ENCODE measurements at regions not wholly inside any gene's neighbourhood (a gene's known extent, or its start where the extent isn't known, plus 50 kb on each side); places are given as distances from the start of the nearest gene placed in this dataset.

DNA sequence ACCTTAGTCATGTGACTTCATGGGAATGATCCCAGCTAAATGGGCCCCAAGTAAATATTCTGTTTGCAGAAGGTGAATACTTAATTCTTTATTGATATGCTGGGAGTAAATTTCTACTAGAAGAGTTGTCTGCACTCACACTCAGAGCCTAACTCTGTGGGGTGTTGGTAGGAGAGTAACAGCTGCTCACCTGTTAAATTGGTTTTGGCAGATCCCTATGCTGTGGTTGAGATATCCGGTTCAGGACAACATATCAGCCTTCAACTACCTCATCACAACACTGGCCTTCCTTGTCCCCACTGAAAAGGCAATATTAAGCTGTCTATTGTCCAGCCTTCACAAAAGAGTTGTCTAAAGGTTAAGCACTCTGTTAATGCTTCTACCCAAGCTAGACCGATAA is 738.3 kb downstream of the INHBA start:
- WGBS, 2 donors = 81 to 92% methylated on average over 2 of the region's 2 CpGs
- TF ChIP-seq, protein P1, sequence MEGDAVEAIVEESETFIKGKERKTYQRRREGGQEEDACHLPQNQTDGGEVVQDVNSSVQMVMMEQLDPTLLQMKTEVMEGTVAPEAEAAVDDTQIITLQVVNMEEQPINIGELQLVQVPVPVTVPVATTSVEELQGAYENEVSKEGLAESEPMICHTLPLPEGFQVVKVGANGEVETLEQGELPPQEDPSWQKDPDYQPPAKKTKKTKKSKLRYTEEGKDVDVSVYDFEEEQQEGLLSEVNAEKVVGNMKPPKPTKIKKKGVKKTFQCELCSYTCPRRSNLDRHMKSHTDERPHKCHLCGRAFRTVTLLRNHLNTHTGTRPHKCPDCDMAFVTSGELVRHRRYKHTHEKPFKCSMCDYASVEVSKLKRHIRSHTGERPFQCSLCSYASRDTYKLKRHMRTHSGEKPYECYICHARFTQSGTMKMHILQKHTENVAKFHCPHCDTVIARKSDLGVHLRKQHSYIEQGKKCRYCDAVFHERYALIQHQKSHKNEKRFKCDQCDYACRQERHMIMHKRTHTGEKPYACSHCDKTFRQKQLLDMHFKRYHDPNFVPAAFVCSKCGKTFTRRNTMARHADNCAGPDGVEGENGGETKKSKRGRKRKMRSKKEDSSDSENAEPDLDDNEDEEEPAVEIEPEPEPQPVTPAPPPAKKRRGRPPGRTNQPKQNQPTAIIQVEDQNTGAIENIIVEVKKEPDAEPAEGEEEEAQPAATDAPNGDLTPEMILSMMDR (IDR thresholded peaks at IDR 0.05) = no peak
- no peak for TF ChIP-seq POLR2A (IDR thresholded peaks at IDR 0.05)
- Histone ChIP-seq H3K36me3 (ENCODE audit: low read depth, missing control alignments) (no peaks in the 10 kb centered on the region), H3K27ac (no peak overlapping the region), H3K27me3 (no peaks in the 10 kb centered on the region), H3K9me3 (no peaks in the 10 kb centered on the region), H3K4me1 (peaks cover 4% of the 10 kb centered on the region), H3K4me3 (no peak overlapping the region)
- no peak for DNase-seq
- intact Hi-C loops (cut with DNase I; ENCODE audit: low total_unique reads) = no loop called here

DNA sequence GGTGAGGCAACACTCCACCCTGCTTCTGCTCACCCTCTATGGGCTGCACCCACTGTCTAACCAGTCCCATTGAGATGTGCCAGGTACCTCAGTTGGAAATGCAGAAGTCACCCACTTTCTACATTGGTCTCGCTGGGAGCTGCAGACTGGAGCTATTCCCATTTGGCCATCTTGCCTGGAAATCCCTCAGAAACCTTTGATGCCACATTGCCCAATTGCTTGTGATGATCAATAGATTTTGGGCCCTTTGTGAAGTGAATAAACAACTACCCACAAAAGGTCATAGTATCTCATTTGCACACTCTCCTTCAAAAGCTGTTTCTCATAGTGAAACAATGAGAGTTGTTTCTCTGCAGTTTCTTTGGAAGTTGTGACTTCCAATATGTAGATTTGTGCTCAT is 742.9 kb downstream of the INHBA start:
- no peaks in the 10 kb centered on the region for H3K36me3 ChIP-seq (ENCODE audit: low read depth, missing control alignments)
- H3K27ac ChIP-seq = no peak overlapping the region
- TF ChIP-seq, protein P1 (IDR thresholded peaks at IDR 0.05) = no peak
- TF ChIP-seq POLR2A (IDR thresholded peaks at IDR 0.05) = no peak
- no peaks in the 10 kb centered on the region for H3K27me3 ChIP-seq
- H3K4me1 ChIP-seq = no peaks in the 10 kb centered on the region
- DNase-seq = no peak
- 82 to 100% methylated on average over 1 of the region's 1 CpG for WGBS, 2 donors
- intact Hi-C loops (cut with DNase I; ENCODE audit: low total_unique reads) = no loop called here
- H3K4me3 ChIP-seq = no peak overlapping the region
- no peaks in the 10 kb centered on the region for H3K9me3 ChIP-seq

DNA sequence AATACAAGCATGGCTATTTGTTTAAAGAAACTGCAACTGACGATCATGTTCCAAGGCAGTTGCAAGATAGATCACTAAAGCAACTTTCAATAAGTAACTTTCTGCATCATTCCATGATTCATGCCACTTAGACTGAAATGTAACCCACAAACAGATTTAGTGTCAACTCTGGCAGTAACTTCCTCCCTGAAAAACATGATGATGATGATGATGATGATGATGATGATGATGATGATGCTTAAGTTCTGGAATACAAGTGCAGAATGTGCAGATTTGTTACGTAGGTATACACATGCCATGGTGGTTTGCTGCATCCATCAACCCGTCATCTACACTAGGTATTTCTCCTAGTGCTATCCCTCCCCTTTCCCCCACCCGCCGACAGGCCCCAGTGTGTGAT is 754.7 kb downstream of the INHBA start:
- no peaks in the 10 kb centered on the region for H3K36me3 ChIP-seq (ENCODE audit: low read depth, missing control alignments)
- H3K4me1 ChIP-seq = no peaks in the 10 kb centered on the region
- H3K4me3 ChIP-seq = no peak overlapping the region
- no peak for DNase-seq
- H3K27ac ChIP-seq = no peak overlapping the region
- intact Hi-C loops (cut with DNase I; ENCODE audit: low total_unique reads) = no loop called here
- no peaks in the 10 kb centered on the region for H3K27me3 ChIP-seq
- TF ChIP-seq POLR2A (IDR thresholded peaks at IDR 0.05) = no peak
- TF ChIP-seq, protein P1 (IDR thresholded peaks at IDR 0.05) = no peak
- H3K9me3 ChIP-seq = no peaks in the 10 kb centered on the region
- WGBS, 2 donors = 63 to 85% methylated on average over 4 to 5 of the region's 5 CpGs

GRCh38 chr7:40947566-40947965 is 755.3 kb downstream of the INHBA start:
- TF ChIP-seq, protein P1 (IDR thresholded peaks at IDR 0.05) = no peak
- TF ChIP-seq POLR2A (IDR thresholded peaks at IDR 0.05) = no peak
- intact Hi-C loops (cut with DNase I; ENCODE audit: low total_unique reads) = no loop called here
- H3K4me3 ChIP-seq = no peak overlapping the region
- no peaks in the 10 kb centered on the region for H3K27me3 ChIP-seq
- no peak overlapping the region for H3K27ac ChIP-seq
- no peaks in the 10 kb centered on the region for H3K36me3 ChIP-seq (ENCODE audit: low read depth, missing control alignments)
- H3K9me3 ChIP-seq = no peaks in the 10 kb centered on the region
- no peaks in the 10 kb centered on the region for H3K4me1 ChIP-seq
- DNase-seq = no peak

- Histone ChIP-seq H3K4me1 (no peaks in the 10 kb centered on the region), H3K4me3 (no peak overlapping the region), H3K27me3 (no peaks in the 10 kb centered on the region), H3K27ac (no peak overlapping the region), H3K36me3 (ENCODE audit: low read depth, missing control alignments) (no peaks in the 10 kb centered on the region), H3K9me3 (no peaks in the 10 kb centered on the region)
- WGBS, 2 donors = 94 to 95% methylated on average over 1 of the region's 1 CpG
- intact Hi-C loops (cut with DNase I; ENCODE audit: low total_unique reads) = no loop called here
- TF ChIP-seq, protein P1 (IDR thresholded peaks at IDR 0.05) = no peak
- TF ChIP-seq POLR2A (IDR thresholded peaks at IDR 0.05) = no peak
- DNase-seq = no peak
Observed at GRCh38 chr7:40946549-40946948, 756.3 kb downstream of the INHBA start.
